ENCODE measurements at regions not wholly inside any gene's neighbourhood (a gene's known extent, or its start where the extent isn't known, plus 50 kb on each side); places are given as distances from the start of the nearest gene placed in this dataset.
A peak's percentile ranks its signal among the peaks of the same experiment; 100 is the strongest.

DNA sequence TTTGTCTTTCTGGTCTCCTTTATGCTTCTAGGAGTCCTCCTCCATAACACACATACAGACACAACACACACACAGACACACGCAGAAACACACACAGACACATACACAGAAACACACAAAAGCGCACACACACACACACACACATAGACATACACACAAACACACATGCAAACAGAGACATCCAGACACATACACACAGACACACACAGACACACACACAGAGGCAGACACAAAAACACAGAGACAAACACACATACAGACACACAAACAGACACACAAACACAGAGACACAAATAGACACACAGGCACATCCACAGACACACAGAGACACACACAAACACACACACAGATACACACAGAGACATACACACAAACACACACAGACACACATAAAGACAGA lies 220.2 kb downstream of the IRX2 start:
- no peaks in the 10 kb centered on the region for H3K27me3 ChIP-seq
- DNase-seq (no peak), ATAC-seq (no peak)
- intact Hi-C loops (cut with DNase I) = no loop called here
- no peaks in the 10 kb centered on the region for H3K36me3 ChIP-seq (replicated peaks in 1 of 2; ENCODE audit: insufficient read depth in 1 of 2, low read depth in 2 of 2)
- no peaks in the 10 kb centered on the region for H3K4me1 ChIP-seq
- WGBS, 2 donors = 71 to 79% methylated on average over 2 of the region's 2 CpGs
- TF ChIP-seq CTCF (IDR thresholded peaks at IDR 0.05) = no peak
- TF ChIP-seq POLR2A (IDR thresholded peaks at IDR 0.05) = no peak
- no peak overlapping the region for H3K4me3 ChIP-seq
- no peak overlapping the region for H3K27ac ChIP-seq
- H3K9me3 ChIP-seq = no peaks in the 10 kb centered on the region

DNA sequence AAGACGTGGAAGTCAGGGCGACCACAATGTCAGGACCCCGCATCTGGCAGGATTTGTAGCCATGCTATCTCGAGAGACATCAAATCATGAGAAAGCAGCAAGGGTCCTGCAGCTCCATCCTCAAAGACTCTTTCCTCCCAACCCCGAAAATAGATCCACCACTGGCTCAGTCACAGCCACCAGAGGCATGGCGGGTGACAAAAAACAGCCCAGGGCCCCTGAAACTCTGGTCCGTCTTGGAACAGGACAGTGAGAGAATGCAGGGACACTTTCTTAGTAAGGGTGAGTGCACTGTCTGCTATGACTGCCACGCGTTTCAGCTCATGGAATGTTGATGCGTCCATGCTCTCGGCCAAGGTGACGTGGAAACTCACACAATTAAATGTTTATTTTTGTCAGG lies 220.9 kb downstream of the IRX2 start:
- intact Hi-C loops (cut with DNase I) = no loop called here
- DNase-seq (no peak), ATAC-seq (no peak)
- Histone ChIP-seq H3K27me3 (no peaks in the 10 kb centered on the region), H3K9me3 (no peaks in the 10 kb centered on the region), H3K36me3 (replicated peaks in 1 of 2; ENCODE audit: insufficient read depth in 1 of 2, low read depth in 2 of 2) (no peaks in the 10 kb centered on the region), H3K4me1 (no peaks in the 10 kb centered on the region), H3K27ac (no peak overlapping the region), H3K4me3 (no peak overlapping the region)
- TF ChIP-seq POLR2A (IDR thresholded peaks at IDR 0.05) (no peak), CTCF (IDR thresholded peaks at IDR 0.05) (no peak)
- 67 to 70% methylated on average over 12 of the region's 12 CpGs for WGBS, 2 donors

- TF ChIP-seq CTCF (IDR thresholded peaks at IDR 0.05) (no peak), POLR2A (IDR thresholded peaks at IDR 0.05) (no peak)
- no peaks in the 10 kb centered on the region for H3K36me3 ChIP-seq (replicated peaks in 1 of 2; ENCODE audit: insufficient read depth in 1 of 2, low read depth in 2 of 2)
- H3K27me3 ChIP-seq = no peaks in the 10 kb centered on the region
- no peak overlapping the region for H3K27ac ChIP-seq
- 61 to 63% methylated on average over 12 to 13 of the region's 13 CpGs for WGBS, 2 donors
- DNase-seq (no peak), ATAC-seq (no peak)
- intact Hi-C loops (cut with DNase I) = no loop called here
- no peaks in the 10 kb centered on the region for H3K4me1 ChIP-seq
- H3K9me3 ChIP-seq = no peaks in the 10 kb centered on the region
- no peak overlapping the region for H3K4me3 ChIP-seq
Observed at GRCh38 chr5:2529371-2530092, 221.9 kb downstream of the IRX2 start.

DNA sequence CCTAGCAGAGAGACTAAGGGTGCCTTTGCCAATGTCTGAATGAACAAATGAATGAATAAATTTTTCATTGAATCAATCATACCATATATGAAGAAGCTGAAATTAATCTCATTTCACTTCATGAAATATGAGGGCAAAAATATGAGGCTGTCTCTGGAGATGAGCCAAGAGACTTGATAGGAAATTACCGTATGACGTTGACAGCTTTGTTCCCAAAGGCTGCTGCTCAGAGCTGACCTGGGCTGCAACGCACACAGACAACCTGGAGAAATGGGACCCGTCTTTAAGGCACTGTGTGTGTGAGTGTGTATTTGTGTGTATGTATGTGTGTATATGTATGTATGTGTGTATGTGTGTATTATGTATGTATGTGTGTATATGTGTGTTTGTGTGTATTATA lies 226.1 kb downstream of the IRX2 start:
- no peaks in the 10 kb centered on the region for H3K9me3 ChIP-seq
- H3K27ac ChIP-seq = no peak overlapping the region
- no peaks in the 10 kb centered on the region for H3K27me3 ChIP-seq
- H3K4me3 ChIP-seq = no peak overlapping the region
- intact Hi-C loops (cut with DNase I) = no loop called here
- no peak for TF ChIP-seq POLR2A (IDR thresholded peaks at IDR 0.05)
- no peak for TF ChIP-seq CTCF (IDR thresholded peaks at IDR 0.05)
- no peak for ATAC-seq
- 12 to 19% methylated on average over 4 of the region's 4 CpGs for WGBS, 2 donors
- H3K36me3 ChIP-seq (replicated peaks in 1 of 2; ENCODE audit: insufficient read depth in 1 of 2, low read depth in 2 of 2) = no peaks in the 10 kb centered on the region
- no peaks in the 10 kb centered on the region for H3K4me1 ChIP-seq
- DNase-seq = peak in 3 of 4 donors; percentile 22 to 52 (median 28)

GRCh38 chr5:2524620-2525019 lies 226.9 kb downstream of the IRX2 start:
- TF ChIP-seq POLR2A (IDR thresholded peaks at IDR 0.05) (no peak), CTCF (IDR thresholded peaks at IDR 0.05) (no peak)
- intact Hi-C loops (cut with DNase I) = no loop called here
- Histone ChIP-seq H3K9me3 (no peaks in the 10 kb centered on the region), H3K4me1 (no peaks in the 10 kb centered on the region), H3K4me3 (no peak overlapping the region), H3K27ac (no peak overlapping the region), H3K36me3 (replicated peaks in 1 of 2; ENCODE audit: insufficient read depth in 1 of 2, low read depth in 2 of 2) (no peaks in the 10 kb centered on the region), H3K27me3 (no peaks in the 10 kb centered on the region)
- no peak for ATAC-seq
- 82 to 90% methylated on average over 11 to 13 of the region's 13 CpGs for WGBS, 2 donors
- DNase-seq = no peak

Measured in body of pancreas (tissue), 4 donors.